ENCODE measurements at regions not wholly inside any gene's neighbourhood (a gene's known extent, or its start where the extent isn't known, plus 50 kb on each side); places are given as distances from the start of the nearest gene placed in this dataset.

DNA sequence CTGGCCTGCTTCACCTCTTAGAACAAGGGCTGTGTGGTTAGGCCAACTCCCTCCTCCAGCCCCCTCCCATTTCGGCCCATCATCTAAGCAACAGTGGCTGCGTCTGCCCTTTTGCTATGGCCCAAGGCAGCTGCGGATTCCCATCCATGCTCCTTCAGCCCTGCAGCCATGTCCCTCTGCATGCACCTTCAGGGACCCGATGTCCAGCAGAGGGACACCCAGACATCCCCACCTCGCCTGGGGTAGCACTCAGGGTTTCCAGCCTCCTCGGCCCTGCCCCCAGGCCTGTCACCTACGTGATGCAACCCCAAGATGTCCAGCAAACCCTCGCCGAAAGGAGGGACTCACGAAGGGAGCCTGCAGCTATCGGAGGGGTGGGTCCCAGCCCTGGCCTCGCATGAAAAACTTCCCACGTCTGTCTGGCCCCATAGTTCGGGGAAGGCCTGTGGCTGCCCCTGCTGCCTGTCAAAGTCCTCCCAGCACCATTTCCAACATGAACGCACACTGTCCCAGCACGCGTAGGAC lies 194.4 kb downstream of the CTTN start:
- H4K20me1 ChIP-seq (ENCODE audit: insufficient read depth, low read length), result 0 out of 2 replicates have a peak, but pooled peaks cover 6% of the 10 kb centered on the region
- H3K79me2 ChIP-seq (ENCODE audit: insufficient read depth, low read length), result no peaks in the 10 kb centered on the region
- ATAC-seq (no peak), DNase-seq (ENCODE audit: low spot score) (no peak), FAIRE-seq (no peak)
- H3K27ac ChIP-seq (ENCODE audit: extremely low read length, insufficient read depth, low read length), result no peak overlapping the region
- TF ChIP-seq ZNF530 (CRISPR knock-in tag; IDR thresholded peaks at IDR 0.05; ENCODE audit: low read depth), result no peak
- TF ChIP-seq ZNF816 (CRISPR knock-in tag; IDR thresholded peaks at IDR 0.05; ENCODE audit: borderline replicate concordance), result no peak
- TF ChIP-seq PLSCR1 (CRISPR knock-in tag; IDR thresholded peaks at IDR 0.05; ENCODE audit: borderline replicate concordance), result no peak
- WGBS (ENCODE audit: low lambda C conversion rate), result 98% methylated on average over 9 of the region's 17 CpGs
- H2AFZ ChIP-seq (ENCODE audit: low read length), result no peak overlapping the region
- H3K36me3 ChIP-seq (replicated peaks in 1 of 2; ENCODE audit: control insufficient read depth in 1 of 2, insufficient read depth in 2 of 2, low read length in 2 of 2), result 0 out of 5 replicates have a peak, but pooled peaks cover 0 to 4% of the 10 kb centered on the region in 2 experiments
- H3K4me3 ChIP-seq (replicated peaks in 1 of 3; ENCODE audit: insufficient read depth in 1 of 3, low read depth in 2 of 3, low read length in 3 of 3), result no peak overlapping the region
- H3K9me3 ChIP-seq (ENCODE audit: low read length), result no peaks in the 10 kb centered on the region
- in situ Hi-C loops (cut with HindIII; ENCODE audit: extremely low pct_ligation_motif_present, low pct_unique_long_range_greater_than_20kb), result no loop called here
- no peaks in the 10 kb centered on the region for H3K4me1 ChIP-seq (ENCODE audit: insufficient read depth, low read length)
- H3K27me3 ChIP-seq (ENCODE audit: control insufficient read depth in 1 of 2, insufficient read depth in 2 of 2, low read length in 2 of 2), result no peaks in the 10 kb centered on the region
- ChIA-PET CTCF (ENCODE audit: low intra/inter-chr PET ratio, low total read pairs) (no interaction called here), POLR2A (no interaction called here)
- H3K4me2 ChIP-seq (ENCODE audit: low read depth, low read length), result no peak overlapping the region
- no peak overlapping the region for H3K9ac ChIP-seq (ENCODE audit: insufficient read depth, low read depth, low read length)
- intact Hi-C loops (cut with micrococcal nuclease; ENCODE audit: unreplicated experiment), result no loop called here
- BruUV-seq (replicated peaks), result no TSS peak

DNA sequence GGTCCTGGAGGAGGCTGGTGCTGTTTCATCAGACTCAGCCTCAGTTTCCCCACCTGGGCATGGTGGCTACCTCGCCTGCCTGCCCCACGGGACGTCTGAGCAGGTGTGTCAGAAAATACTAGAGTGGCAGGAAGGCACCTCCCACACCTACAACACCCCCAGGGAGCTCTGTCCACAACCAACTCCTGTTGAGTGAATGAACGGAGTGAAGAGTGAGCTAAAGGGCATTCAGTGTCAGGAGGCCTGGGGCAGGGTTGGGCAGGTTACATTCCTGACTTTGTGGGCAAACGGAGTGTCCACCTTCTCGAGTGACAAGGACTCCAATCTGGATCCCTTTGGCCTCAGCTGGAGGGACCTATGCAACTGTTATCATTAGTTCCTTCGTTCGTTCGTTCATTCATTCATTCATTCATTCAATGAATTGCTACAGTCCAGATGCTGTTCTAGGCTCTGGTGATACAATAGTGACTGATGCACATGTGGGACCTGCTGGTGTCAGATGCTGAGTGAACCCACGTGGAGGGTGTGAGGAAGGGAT lies 195.2 kb downstream of the CTTN start:
- FAIRE-seq, result no peak
- intact Hi-C loops (cut with micrococcal nuclease; ENCODE audit: unreplicated experiment), result no loop called here

More for the DNA sequence above, 195.2 kb downstream of the CTTN start:
- Histone ChIP-seq H3K4me3 (replicated peaks in 1 of 3; ENCODE audit: insufficient read depth in 1 of 3, low read depth in 2 of 3, low read length in 3 of 3) (no peak overlapping the region), H3K4me1 (ENCODE audit: insufficient read depth, low read length) (no peaks in the 10 kb centered on the region), H3K4me2 (ENCODE audit: low read depth, low read length) (no peak overlapping the region), H3K27ac (ENCODE audit: extremely low read length, insufficient read depth, low read length) (no peak overlapping the region), H3K79me2 (ENCODE audit: insufficient read depth, low read length) (no peaks in the 10 kb centered on the region), H2AFZ (ENCODE audit: low read length) (no peak overlapping the region), H3K27me3 (ENCODE audit: control insufficient read depth in 1 of 2, insufficient read depth in 2 of 2, low read length in 2 of 2) (no peaks in the 10 kb centered on the region), H3K36me3 (replicated peaks in 1 of 2; ENCODE audit: control insufficient read depth in 1 of 2, insufficient read depth in 2 of 2, low read length in 2 of 2) (0 out of 5 replicates have a peak, but pooled peaks cover 0 to 4% of the 10 kb centered on the region in 2 experiments), H3K9me3 (ENCODE audit: low read length) (no peaks in the 10 kb centered on the region), H3K9ac (ENCODE audit: insufficient read depth, low read depth, low read length) (no peak overlapping the region), H4K20me1 (ENCODE audit: insufficient read depth, low read length) (0 out of 2 replicates have a peak, but pooled peaks cover 6% of the 10 kb centered on the region)
- no peak for TF ChIP-seq ZNF264 (CRISPR knock-in tag; IDR thresholded peaks at IDR 0.05)
- BruUV-seq (replicated peaks), result no TSS peak
- in situ Hi-C loops (cut with HindIII; ENCODE audit: extremely low pct_ligation_motif_present, low pct_unique_long_range_greater_than_20kb), result no loop called here
- WGBS (ENCODE audit: low lambda C conversion rate), result 98% methylated on average over 10 of the region's 10 CpGs
- CTCF ChIA-PET (ENCODE audit: low intra/inter-chr PET ratio, low total read pairs), result no interaction called here
- ATAC-seq, result no peak
- POLR2A ChIA-PET, result no interaction called here
- DNase-seq (ENCODE audit: low spot score), result no peak
